HEK293 (cell line): ENCODE measurements at regions not wholly inside any gene's neighbourhood (a gene's known extent, or its start where the extent isn't known, plus 50 kb on each side); places are given as distances from the start of the nearest gene placed in this dataset.

Source experiments
- CTCF ChIA-PET: fragments of 350-600 bp; formaldehyde crosslinking; extraction: SDS; loops from one replicate; lab custom pipeline; 2021; ENCODE audit warnings: antibody characterized with exemption; lab: Yijun Ruan, JAX
- POLR2A ChIA-PET: fragments of 300-600 bp; formaldehyde crosslinking; extraction: SDS; loops from one replicate; lab custom pipeline; 2020; ENCODE audit warnings: antibody characterized with exemption, inconsistent platforms; lab: Yijun Ruan, JAX
- H3K27ac ChIP-seq: fragments of 200-500 bp; sonication (Bioruptor generic); 2 replicates; pipeline ENCODE4 v1.5.1; 2014; ENCODE audit warnings: low read depth, low read length, control low read depth, inconsistent platforms; ENCODE audit errors: extremely low read depth
- H3K36me3 ChIP-seq, 2 experiments: fragments of 200-500 bp in 1 of 2; sonication (Bioruptor generic) in 1 of 2; 1 replicate in 1 of 2; 2 replicates in 1 of 2; pipeline ENCODE4 v1.5.1; 2014 to 2017; ENCODE audit warnings: inconsistent platforms in 2 of 2, low read length in 2 of 2; ENCODE audit not compliant: control insufficient read depth in 2 of 2, insufficient read depth in 1 of 2
- H3K4me1 ChIP-seq: fragments of 200-500 bp; sonication (Bioruptor generic); 2 replicates; pipeline ENCODE4 v1.5.1; 2014; ENCODE audit warnings: mild to moderate bottlenecking, low read length, inconsistent platforms; ENCODE audit not compliant: control insufficient read depth, insufficient read depth
- H3K4me3 ChIP-seq: 2 replicates; pipeline ENCODE4 v1.5.1; 2011; ENCODE audit warnings: low read depth, mild to moderate bottlenecking, control low read depth, low read length, moderate library complexity
- H3K9me3 ChIP-seq: fragments of 200-500 bp; sonication (Bioruptor generic); 2 replicates; pipeline ENCODE4 v1.5.1; 2014; ENCODE audit warnings: low read depth, low read length, inconsistent platforms; ENCODE audit not compliant: control insufficient read depth, insufficient read depth
- PRDM10 ChIP-seq: fragments of 450-650 bp; formaldehyde crosslinking; IDR thresholded peaks from 2 replicates; pipeline ENCODE4 v1.5.1; 2016; ENCODE audit warnings: missing biosample characterization, missing genetic modification characterization
- ZBTB44 ChIP-seq: fragments of 450-650 bp; IDR thresholded peaks from 2 replicates; pipeline ENCODE4 v1.5.1; 2018; ENCODE audit warnings: missing biosample characterization, mild to moderate bottlenecking, missing genetic modification characterization
- ZBTB6 ChIP-seq: fragments of 450-650 bp; formaldehyde crosslinking; IDR thresholded peaks from 2 replicates; pipeline ENCODE4 v1.5.1; 2017; ENCODE audit warnings: missing biosample characterization, missing genetic modification characterization
- ZFHX2 ChIP-seq: fragments of 450-650 bp; formaldehyde crosslinking; conservative IDR thresholded peaks from 2 replicates; pipeline ENCODE4 v1.5.1; 2016; ENCODE audit warnings: missing biosample characterization, missing genetic modification characterization
- ZNF132 ChIP-seq: fragments of 450-650 bp; formaldehyde crosslinking; IDR thresholded peaks from 2 replicates; pipeline ENCODE4 v1.5.1; 2017; ENCODE audit warnings: missing biosample characterization, missing genetic modification characterization, borderline replicate concordance
- ZNF148 ChIP-seq: fragments of 450-650 bp; formaldehyde crosslinking; IDR thresholded peaks from 2 replicates; pipeline ENCODE4 v1.5.0; 2017; ENCODE audit warnings: missing biosample characterization, missing genetic modification characterization, borderline replicate concordance
- ZNF16 ChIP-seq: fragments of 450-650 bp; formaldehyde crosslinking; IDR thresholded peaks from 2 replicates; pipeline ENCODE4 v1.5.1; 2016; ENCODE audit warnings: low read depth, missing biosample characterization, missing genetic modification characterization
- ZNF175 ChIP-seq: fragments of 450-650 bp; formaldehyde crosslinking; IDR thresholded peaks from 2 replicates; pipeline ENCODE4 v1.5.1; 2016; ENCODE audit warnings: missing biosample characterization, missing genetic modification characterization
- ZNF211 ChIP-seq: fragments of 450-650 bp; formaldehyde crosslinking; IDR thresholded peaks from 2 replicates; pipeline ENCODE4 v1.5.1; 2016; ENCODE audit warnings: low read depth, missing biosample characterization, missing genetic modification characterization
- ZNF214 ChIP-seq: fragments of 450-650 bp; formaldehyde crosslinking; IDR thresholded peaks from 2 replicates; pipeline ENCODE4 v1.5.1; 2017; ENCODE audit warnings: missing biosample characterization, mild to moderate bottlenecking, missing genetic modification characterization, borderline replicate concordance
- ZNF24 ChIP-seq: fragments of 450-650 bp; formaldehyde crosslinking; IDR thresholded peaks from 2 replicates; pipeline ENCODE4 v1.5.1; 2016; ENCODE audit warnings: missing biosample characterization, missing genetic modification characterization
- ZNF280D ChIP-seq: fragments of 450-650 bp; formaldehyde crosslinking; IDR thresholded peaks from 2 replicates; pipeline ENCODE4 v1.5.1; 2016; ENCODE audit warnings: missing biosample characterization, missing genetic modification characterization
- ZNF514 ChIP-seq: fragments of 450-650 bp; formaldehyde crosslinking; IDR thresholded peaks from 2 replicates; pipeline ENCODE4 v1.5.1; 2016; ENCODE audit warnings: missing biosample characterization, missing genetic modification characterization
- ZNF621 ChIP-seq: fragments of 450-650 bp; formaldehyde crosslinking; IDR thresholded peaks from 2 replicates; pipeline ENCODE4 v1.5.1; 2017; ENCODE audit warnings: missing biosample characterization, missing genetic modification characterization
- ZNF639 ChIP-seq: fragments of 450-650 bp; formaldehyde crosslinking; IDR thresholded peaks from 2 replicates; pipeline ENCODE4 v1.5.1; 2016; ENCODE audit warnings: missing biosample characterization, missing genetic modification characterization
- ZNF658 ChIP-seq: fragments of 450-650 bp; formaldehyde crosslinking; IDR thresholded peaks from 2 replicates; pipeline ENCODE4; 2016; ENCODE audit warnings: missing biosample characterization, missing genetic modification characterization
- ZNF785 ChIP-seq: fragments of 450-650 bp; formaldehyde crosslinking; IDR thresholded peaks from 2 replicates; pipeline ENCODE4 v1.5.1; 2016; ENCODE audit warnings: missing biosample characterization, missing genetic modification characterization

GRCh38 chr3:177516158-177517011, 319.1 kb upstream of the TBL1XR1 start (continued):
- no peak for TF ChIP-seq PRDM10 (tag by site-specific recombination)
- no peak for TF ChIP-seq ZNF785
- TF ChIP-seq ZNF658 (tag by site-specific recombination): no peak
- no peak for TF ChIP-seq ZNF211
- no peak for TF ChIP-seq ZNF148 (tag by site-specific recombination)
- TF ChIP-seq ZNF175 (tag by site-specific recombination): no peak
- no peak for TF ChIP-seq ZBTB44 (tag by site-specific recombination)
- no peak for TF ChIP-seq ZNF214 (tag by site-specific recombination)
- no peak for TF ChIP-seq ZNF24 (tag by site-specific recombination)
- no peak for TF ChIP-seq ZNF280D (tag by site-specific recombination)
- TF ChIP-seq ZNF16 (tag by site-specific recombination): no peak
- TF ChIP-seq, all 188 proteins: peak for 0

- Histone ChIP-seq H3K9me3 (no peaks in the 10 kb centered on the region), H3K27ac (no peak overlapping the region), H3K36me3 (no peaks in the 10 kb centered on the region), H3K4me1 (no peaks in the 10 kb centered on the region; the same call in 1 of the 2 replicates), H3K4me3 (no peak overlapping the region)
- TF ChIP-seq ZNF132 (tag by site-specific recombination) (no peak), ZNF175 (tag by site-specific recombination) (no peak), ZNF621 (no peak), ZNF639 (tag by site-specific recombination) (no peak), ZNF514 (tag by site-specific recombination) (no peak), ZBTB6 (no peak), ZFHX2 (tag by site-specific recombination) (no peak)
- CTCF ChIA-PET: no interaction called here
- POLR2A ChIA-PET: no interaction called here
These were observed 320.6 kb upstream of the TBL1XR1 start for GRCh38 chr3:177517906-177518305.
